LHCN-M2 (cell line): ENCODE measurements at regions not wholly inside any gene's neighbourhood (a gene's known extent, or its start where the extent isn't known, plus 50 kb on each side); places are given as distances from the start of the nearest gene placed in this dataset.

Experiments
- DNase-seq: peaks from one replicate; pipeline ENCODE4 v3.0.0-alpha.2; 2012; ENCODE audit warnings: low read depth

- no peak for DNase-seq
These were observed 298.9 kb upstream of the IRX5 start for GRCh38 chr16:54631782-54632181.

GRCh38 chr16:54630284-54630967 lies 300.2 kb upstream of the IRX5 start:
- DNase-seq = peak; percentile 35

GRCh38 chr16:54628796-54629625 lies 301.7 kb upstream of the IRX5 start:
- DNase-seq = no peak

GRCh38 chr16:54627616-54628015 lies 303.0 kb upstream of the IRX5 start:
- DNase-seq = peak; percentile 70

- DNase-seq = no peak
These were observed 307.0 kb upstream of the IRX5 start for GRCh38 chr16:54623636-54624035.

GRCh38 chr16:54620197-54620596 lies 310.5 kb upstream of the IRX5 start:
- DNase-seq = no peak

GRCh38 chr16:54616610-54617009 lies 314.1 kb upstream of the IRX5 start:
- DNase-seq = no peak

- no peak for DNase-seq
These were observed 319.0 kb upstream of the IRX3 start for GRCh38 chr16:54605536-54606066.

- DNase-seq = peak; percentile 7
These were observed 316.1 kb upstream of the IRX3 start for GRCh38 chr16:54602666-54603065.

- DNase-seq = no peak
These were observed 310.6 kb upstream of the IRX3 start for GRCh38 chr16:54597222-54597621.

GRCh38 chr16:54595621-54596020 lies 309.0 kb upstream of the IRX3 start:
- DNase-seq = no peak

GRCh38 chr16:54594601-54595391 lies 308.2 kb upstream of the IRX3 start:
- DNase-seq = no peak

GRCh38 chr16:54591816-54592246 lies 305.2 kb upstream of the IRX3 start:
- no peak for DNase-seq

- DNase-seq = no peak
These were observed 304.2 kb upstream of the IRX3 start for GRCh38 chr16:54590836-54591235.

- no peak for DNase-seq
These were observed 302.7 kb upstream of the IRX3 start for GRCh38 chr16:54589326-54589725.

GRCh38 chr16:54588026-54588425 lies 301.4 kb upstream of the IRX3 start:
- no peak for DNase-seq

- no peak for DNase-seq
These were observed 300.6 kb upstream of the IRX3 start for GRCh38 chr16:54587176-54587515.

- DNase-seq = no peak
These were observed 300.0 kb upstream of the IRX3 start for GRCh38 chr16:54586474-54587175.

- DNase-seq = no peak
These were observed 299.4 kb upstream of the IRX3 start for GRCh38 chr16:54585998-54586340.

GRCh38 chr16:54585094-54585997 lies 298.8 kb upstream of the IRX3 start:
- no peak for DNase-seq

- DNase-seq = no peak
These were observed 297.5 kb upstream of the IRX3 start for GRCh38 chr16:54584121-54584520.
